ENCODE measurements at regions not wholly inside any gene's neighbourhood (a gene's known extent, or its start where the extent isn't known, plus 50 kb on each side); places are given as distances from the start of the nearest gene placed in this dataset.

- TF ChIP-seq CTCF (IDR thresholded peaks at IDR 0.05; ENCODE audit: unreplicated experiment in 3 of 3) = no peak
- Mint-ChIP-seq H3K36me3 (ENCODE audit: low read depth) (no peaks in the 10 kb centered on the region), H3K4me3 (no peak overlapping the region), H3K27ac (no peak overlapping the region), H3K9me3 (peaks cover 14% of the 10 kb centered on the region), H3K4me1 (no peaks in the 10 kb centered on the region), H3K27me3 (ENCODE audit: low read depth) (no peaks in the 10 kb centered on the region)
Observed at GRCh38 chr13:109954441-109954840, 168.1 kb upstream of the IRS2 start.

- Mint-ChIP-seq H3K27me3 (ENCODE audit: low read depth) (no peaks in the 10 kb centered on the region), H3K4me3 (no peak overlapping the region), H3K4me1 (no peaks in the 10 kb centered on the region), H3K27ac (no peak overlapping the region), H3K36me3 (ENCODE audit: low read depth) (no peaks in the 10 kb centered on the region), H3K9me3 (no peaks in the 10 kb centered on the region)
- TF ChIP-seq CTCF (IDR thresholded peaks at IDR 0.05; ENCODE audit: unreplicated experiment in 3 of 3) = no peak
Observed at GRCh38 chr13:109951491-109951890, 165.1 kb upstream of the IRS2 start.

- Mint-ChIP-seq H3K9me3 (peaks cover 4% of the 10 kb centered on the region), H3K36me3 (ENCODE audit: low read depth) (no peaks in the 10 kb centered on the region), H3K4me1 (no peaks in the 10 kb centered on the region), H3K4me3 (no peak overlapping the region), H3K27ac (no peak overlapping the region), H3K27me3 (ENCODE audit: low read depth) (no peaks in the 10 kb centered on the region)
- TF ChIP-seq CTCF (IDR thresholded peaks at IDR 0.05; ENCODE audit: unreplicated experiment in 3 of 3) = no peak
Observed at GRCh38 chr13:109949397-109949796, 163.0 kb upstream of the IRS2 start.

DNA sequence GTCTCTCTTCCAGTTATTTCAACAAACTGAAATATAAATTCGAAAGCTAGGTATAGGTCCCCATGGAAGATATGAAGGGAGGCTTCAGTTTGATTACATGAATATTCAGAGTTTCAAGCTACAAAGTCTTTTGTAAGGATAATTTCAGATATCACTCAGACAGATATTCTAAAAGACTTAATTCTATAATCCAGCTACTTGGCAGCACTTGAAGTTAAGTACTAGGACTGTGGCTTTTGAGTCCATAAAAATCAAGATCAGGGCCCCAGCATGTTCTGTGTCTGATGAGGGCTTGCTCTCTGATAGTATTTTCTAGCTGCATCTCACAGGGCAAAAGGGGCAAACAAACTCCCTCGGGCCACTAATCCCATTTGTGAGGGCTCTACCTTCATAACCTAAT lies 160.6 kb upstream of the IRS2 start:
- no peak for TF ChIP-seq CTCF (IDR thresholded peaks at IDR 0.05; ENCODE audit: unreplicated experiment in 3 of 3)
- no peaks in the 10 kb centered on the region for H3K4me1 Mint-ChIP-seq
- H3K27me3 Mint-ChIP-seq (ENCODE audit: low read depth) = no peaks in the 10 kb centered on the region
- H3K36me3 Mint-ChIP-seq (ENCODE audit: low read depth) = no peaks in the 10 kb centered on the region
- no peak overlapping the region for H3K4me3 Mint-ChIP-seq
- H3K9me3 Mint-ChIP-seq = peaks cover 4% of the 10 kb centered on the region
- H3K27ac Mint-ChIP-seq = no peak overlapping the region

DNA sequence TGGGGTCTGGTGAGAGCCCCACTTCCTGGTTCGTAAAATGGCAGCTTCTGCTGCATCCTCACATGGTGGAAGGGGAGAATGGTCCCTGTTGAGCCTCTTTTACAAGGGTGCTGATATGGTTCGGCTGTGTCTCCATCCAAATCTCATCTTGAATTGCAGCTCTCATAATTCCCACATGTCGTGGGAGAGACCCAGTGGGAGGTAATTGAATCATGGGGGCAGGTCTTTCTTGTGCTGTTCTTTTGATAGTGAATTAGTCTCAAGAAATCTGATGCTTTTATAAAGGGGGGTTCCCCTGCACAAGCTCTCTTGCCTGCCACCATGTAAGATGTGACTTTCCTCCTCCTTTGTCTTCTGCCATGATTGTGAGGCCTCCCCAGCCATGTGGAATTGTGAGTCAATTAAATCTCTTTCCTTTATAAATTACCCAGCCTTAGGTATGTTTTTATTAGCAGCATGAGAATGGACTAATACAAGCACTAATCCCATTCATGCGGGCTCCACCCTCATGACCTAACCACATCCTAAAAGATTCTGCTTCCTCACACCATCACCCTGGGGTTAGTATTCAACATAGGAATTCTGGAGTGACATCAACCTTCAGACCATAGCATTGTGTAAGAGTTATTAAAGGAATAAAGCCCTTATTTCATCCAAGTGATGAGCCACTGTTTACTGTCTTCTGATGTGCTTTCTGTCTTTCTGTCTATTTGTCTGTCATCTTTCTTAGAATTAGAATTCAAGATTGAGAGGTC lies 159.0 kb upstream of the IRS2 start:
- no peaks in the 10 kb centered on the region for H3K4me1 Mint-ChIP-seq
- TF ChIP-seq CTCF (IDR thresholded peaks at IDR 0.05; ENCODE audit: unreplicated experiment in 3 of 3) = no peak
- no peak overlapping the region for H3K4me3 Mint-ChIP-seq
- no peaks in the 10 kb centered on the region for H3K27me3 Mint-ChIP-seq (ENCODE audit: low read depth)
- no peak overlapping the region for H3K27ac Mint-ChIP-seq
- peaks cover 4% of the 10 kb centered on the region for H3K9me3 Mint-ChIP-seq
- H3K36me3 Mint-ChIP-seq (ENCODE audit: low read depth) = no peaks in the 10 kb centered on the region

DNA sequence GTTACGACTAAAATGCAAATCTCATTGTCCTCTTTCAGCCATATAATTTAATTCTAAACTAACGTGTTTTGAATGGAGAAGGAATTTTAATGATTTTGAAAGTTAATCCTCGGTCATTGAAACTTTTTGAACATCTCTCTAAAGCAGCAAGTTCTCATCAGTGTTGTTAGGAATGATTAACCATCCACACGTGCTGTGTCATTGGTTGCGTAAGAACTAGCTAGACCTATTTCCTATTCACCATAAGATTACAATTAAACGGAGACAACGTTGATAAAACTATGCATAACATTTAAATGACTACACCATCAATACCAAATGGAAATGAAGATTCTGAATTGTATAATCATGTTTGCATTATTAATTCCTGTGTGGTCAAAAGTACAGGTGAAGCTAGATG lies 155.6 kb upstream of the IRS2 start:
- no peaks in the 10 kb centered on the region for H3K27me3 Mint-ChIP-seq (ENCODE audit: low read depth)
- peaks cover 10% of the 10 kb centered on the region for H3K4me1 Mint-ChIP-seq
- no peak overlapping the region for H3K27ac Mint-ChIP-seq
- TF ChIP-seq CTCF (IDR thresholded peaks at IDR 0.05; ENCODE audit: unreplicated experiment in 3 of 3) = no peak
- H3K4me3 Mint-ChIP-seq = no peak overlapping the region
- peaks cover 4% of the 10 kb centered on the region for H3K9me3 Mint-ChIP-seq
- no peaks in the 10 kb centered on the region for H3K36me3 Mint-ChIP-seq (ENCODE audit: low read depth)

All from nephron (organoid).